ENCODE measurements at regions not wholly inside any gene's neighbourhood (a gene's known extent, or its start where the extent isn't known, plus 50 kb on each side); places are given as distances from the start of the nearest gene placed in this dataset.
A peak's percentile ranks its signal among the peaks of the same experiment; 100 is the strongest.

DNA sequence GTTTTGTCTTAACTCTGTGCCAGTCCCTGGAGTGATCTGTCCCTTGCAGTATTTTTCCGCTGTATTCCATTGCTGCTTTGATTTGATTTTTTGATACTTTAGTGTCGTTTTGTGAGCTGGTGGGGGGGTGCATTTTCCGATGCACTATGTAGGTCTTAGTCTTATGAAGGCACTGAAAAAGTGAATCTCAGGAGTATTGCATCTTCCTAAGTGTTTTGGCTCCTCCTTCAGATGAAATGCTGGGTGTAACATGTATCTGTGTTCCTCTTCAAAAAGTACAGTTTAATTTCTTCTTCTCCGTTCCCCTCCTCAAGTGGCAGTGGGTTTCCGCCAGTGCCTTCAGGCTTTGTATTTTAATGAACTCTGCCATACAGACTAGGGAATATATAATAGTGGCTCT is 580.7 kb upstream of the GJE1 start:
- WGBS: 97% methylated on average over 3 of the region's 5 CpGs

GRCh38 chr6:141551318-141551717 is 581.4 kb upstream of the GJE1 start:
- H2AFZ ChIP-seq (ENCODE audit: low read depth, low read length): no peak overlapping the region
- H3K4me2 ChIP-seq (ENCODE audit: low read length, poor library complexity, severe bottlenecking): no peak overlapping the region
- no peak overlapping the region for H4K91ac ChIP-seq (ENCODE audit: low read length)
- no peak overlapping the region for H3K14ac ChIP-seq (ENCODE audit: low read length in 2 of 2)
- no peaks in the 10 kb centered on the region for H3K79me1 ChIP-seq (replicated peaks; ENCODE audit: low read length, poor library complexity, severe bottlenecking)
- H3K27ac ChIP-seq (ENCODE audit: low read length, poor library complexity, severe bottlenecking): no peak overlapping the region
- no peak for DNase-seq
- H3K23ac ChIP-seq (ENCODE audit: low read length in 2 of 2): no peak overlapping the region
- H3K18ac ChIP-seq (ENCODE audit: low read depth in 1 of 2, low read length in 2 of 2): no peak overlapping the region
- no peaks in the 10 kb centered on the region for H3K36me3 ChIP-seq (ENCODE audit: control insufficient read depth in 1 of 2, insufficient read depth in 2 of 2, low read depth in 1 of 2, low read length in 2 of 2)
- no peak overlapping the region for H2BK5ac ChIP-seq (ENCODE audit: low read depth, low read length, poor library complexity, severe bottlenecking)
- H3K9me3 ChIP-seq (ENCODE audit: control insufficient read depth, low read length): peaks cover 27% of the 10 kb centered on the region
- no peak overlapping the region for H2AK5ac ChIP-seq (ENCODE audit: low read length, severe bottlenecking)
- H2BK12ac ChIP-seq (ENCODE audit: low read length in 2 of 2): no peak overlapping the region
- no peak overlapping the region for H3K4ac ChIP-seq (ENCODE audit: low read depth in 1 of 2, low read length in 2 of 2)
- no peak overlapping the region for H2BK15ac ChIP-seq (ENCODE audit: low read depth, poor library complexity, severe bottlenecking)
- H3K27me3 ChIP-seq (ENCODE audit: control insufficient read depth in 1 of 2, insufficient read depth in 1 of 2, low read length in 2 of 2): no peaks in the 10 kb centered on the region
- H2BK120ac ChIP-seq (ENCODE audit: low read depth, low read length): no peak overlapping the region
- H4K8ac ChIP-seq (ENCODE audit: low read length): no peak overlapping the region
- no peak overlapping the region for H3K9ac ChIP-seq (ENCODE audit: low read length)
- WGBS: no CpG with 5 or more reads among the region's 2 CpGs
- H3K4me3 ChIP-seq (ENCODE audit: insufficient read depth in 1 of 2, low read depth in 1 of 2, low read length in 2 of 2): no peak overlapping the region
- H3K4me1 ChIP-seq (ENCODE audit: control insufficient read depth, insufficient read depth, low read depth, low read length): no peaks in the 10 kb centered on the region

More for the DNA sequence above, 580.7 kb upstream of the GJE1 start:
- Histone ChIP-seq H4K91ac (ENCODE audit: low read length) (no peak overlapping the region), H3K4me1 (ENCODE audit: control insufficient read depth, insufficient read depth, low read depth, low read length) (no peaks in the 10 kb centered on the region), H3K79me1 (replicated peaks; ENCODE audit: low read length, poor library complexity, severe bottlenecking) (no peaks in the 10 kb centered on the region), H2BK12ac (ENCODE audit: low read length in 2 of 2) (no peak overlapping the region), H2AK5ac (ENCODE audit: low read length, severe bottlenecking) (peak overlapping the region; percentile 26), H3K9me3 (ENCODE audit: control insufficient read depth, low read length) (peaks cover 24% of the 10 kb centered on the region), H3K36me3 (ENCODE audit: control insufficient read depth in 1 of 2, insufficient read depth in 2 of 2, low read depth in 1 of 2, low read length in 2 of 2) (no peaks in the 10 kb centered on the region), H3K23ac (ENCODE audit: low read length in 2 of 2) (no peak overlapping the region), H3K4ac (ENCODE audit: low read depth in 1 of 2, low read length in 2 of 2) (no peak overlapping the region), H3K18ac (ENCODE audit: low read depth in 1 of 2, low read length in 2 of 2) (no peak overlapping the region), H4K8ac (ENCODE audit: low read length) (no peak overlapping the region), H3K4me2 (ENCODE audit: low read length, poor library complexity, severe bottlenecking) (no peak overlapping the region), H3K9ac (ENCODE audit: low read length) (no peak overlapping the region), H3K27me3 (ENCODE audit: control insufficient read depth in 1 of 2, insufficient read depth in 1 of 2, low read length in 2 of 2) (no peaks in the 10 kb centered on the region), H2BK5ac (ENCODE audit: low read depth, low read length, poor library complexity, severe bottlenecking) (no peak overlapping the region), H3K4me3 (ENCODE audit: insufficient read depth in 1 of 2, low read depth in 1 of 2, low read length in 2 of 2) (no peak overlapping the region), H3K27ac (ENCODE audit: low read length, poor library complexity, severe bottlenecking) (peak overlapping the region; percentile 55), H2BK15ac (ENCODE audit: low read depth, poor library complexity, severe bottlenecking) (no peak overlapping the region), H3K14ac (ENCODE audit: low read length in 2 of 2) (no peak overlapping the region), H2BK120ac (ENCODE audit: low read depth, low read length) (no peak overlapping the region), H2AFZ (ENCODE audit: low read depth, low read length) (no peak overlapping the region)
- no peak for DNase-seq

- no peak overlapping the region for H3K14ac ChIP-seq (ENCODE audit: low read length in 2 of 2)
- H2BK15ac ChIP-seq (ENCODE audit: low read depth, poor library complexity, severe bottlenecking): no peak overlapping the region
- H2BK12ac ChIP-seq (ENCODE audit: low read length in 2 of 2): no peak overlapping the region
- H3K18ac ChIP-seq (ENCODE audit: low read depth in 1 of 2, low read length in 2 of 2): no peak overlapping the region
- H3K4me1 ChIP-seq (ENCODE audit: control insufficient read depth, insufficient read depth, low read depth, low read length): no peaks in the 10 kb centered on the region
- no peak overlapping the region for H2BK120ac ChIP-seq (ENCODE audit: low read depth, low read length)
- H3K9me3 ChIP-seq (ENCODE audit: control insufficient read depth, low read length): peaks cover 27% of the 10 kb centered on the region
- no peak overlapping the region for H2AFZ ChIP-seq (ENCODE audit: low read depth, low read length)
- H3K9ac ChIP-seq (ENCODE audit: low read length): no peak overlapping the region
- no CpG with 5 or more reads among the region's 1 CpG for WGBS
- no peak overlapping the region for H3K23ac ChIP-seq (ENCODE audit: low read length in 2 of 2)
- H3K79me1 ChIP-seq (replicated peaks; ENCODE audit: low read length, poor library complexity, severe bottlenecking): no peaks in the 10 kb centered on the region
- no peak overlapping the region for H4K91ac ChIP-seq (ENCODE audit: low read length)
- no peak overlapping the region for H3K4me2 ChIP-seq (ENCODE audit: low read length, poor library complexity, severe bottlenecking)
- H3K36me3 ChIP-seq (ENCODE audit: control insufficient read depth in 1 of 2, insufficient read depth in 2 of 2, low read depth in 1 of 2, low read length in 2 of 2): no peaks in the 10 kb centered on the region
- H2AK5ac ChIP-seq (ENCODE audit: low read length, severe bottlenecking): no peak overlapping the region
- no peak overlapping the region for H4K8ac ChIP-seq (ENCODE audit: low read length)
- no peak overlapping the region for H3K27ac ChIP-seq (ENCODE audit: low read length, poor library complexity, severe bottlenecking)
- no peak overlapping the region for H3K4ac ChIP-seq (ENCODE audit: low read depth in 1 of 2, low read length in 2 of 2)
- H3K4me3 ChIP-seq (ENCODE audit: insufficient read depth in 1 of 2, low read depth in 1 of 2, low read length in 2 of 2): no peak overlapping the region
- H2BK5ac ChIP-seq (ENCODE audit: low read depth, low read length, poor library complexity, severe bottlenecking): no peak overlapping the region
- H3K27me3 ChIP-seq (ENCODE audit: control insufficient read depth in 1 of 2, insufficient read depth in 1 of 2, low read length in 2 of 2): no peaks in the 10 kb centered on the region
- DNase-seq: no peak
Observed at GRCh38 chr6:141550471-141550870, 582.3 kb upstream of the GJE1 start.

GRCh38 chr6:141548966-141549365 is 583.8 kb upstream of the GJE1 start:
- H3K27me3 ChIP-seq (ENCODE audit: control insufficient read depth in 1 of 2, insufficient read depth in 1 of 2, low read length in 2 of 2): no peaks in the 10 kb centered on the region
- H2BK120ac ChIP-seq (ENCODE audit: low read depth, low read length): peak overlapping the region; percentile 19
- DNase-seq: peak; percentile 65
- no peak overlapping the region for H2AK5ac ChIP-seq (ENCODE audit: low read length, severe bottlenecking)
- no peak overlapping the region for H3K14ac ChIP-seq (ENCODE audit: low read length in 2 of 2)
- WGBS: 68% methylated on average over 2 of the region's 2 CpGs
- H2AFZ ChIP-seq (ENCODE audit: low read depth, low read length): no peak overlapping the region
- H4K91ac ChIP-seq (ENCODE audit: low read length): no peak overlapping the region
- no peak overlapping the region for H3K9ac ChIP-seq (ENCODE audit: low read length)
- peaks cover 30% of the 10 kb centered on the region for H3K9me3 ChIP-seq (ENCODE audit: control insufficient read depth, low read length)
- H3K23ac ChIP-seq (ENCODE audit: low read length in 2 of 2): no peak overlapping the region
- H3K36me3 ChIP-seq (ENCODE audit: control insufficient read depth in 1 of 2, insufficient read depth in 2 of 2, low read depth in 1 of 2, low read length in 2 of 2): no peaks in the 10 kb centered on the region
- H3K4me1 ChIP-seq (ENCODE audit: control insufficient read depth, insufficient read depth, low read depth, low read length): no peaks in the 10 kb centered on the region
- no peak overlapping the region for H4K8ac ChIP-seq (ENCODE audit: low read length)
- H3K4ac ChIP-seq (ENCODE audit: low read depth in 1 of 2, low read length in 2 of 2): no peak overlapping the region
- no peak overlapping the region for H3K18ac ChIP-seq (ENCODE audit: low read depth in 1 of 2, low read length in 2 of 2)
- no peak overlapping the region for H3K27ac ChIP-seq (ENCODE audit: low read length, poor library complexity, severe bottlenecking)
- H2BK12ac ChIP-seq (ENCODE audit: low read length in 2 of 2): no peak overlapping the region
- H2BK5ac ChIP-seq (ENCODE audit: low read depth, low read length, poor library complexity, severe bottlenecking): no peak overlapping the region
- no peak overlapping the region for H3K4me2 ChIP-seq (ENCODE audit: low read length, poor library complexity, severe bottlenecking)
- no peak overlapping the region for H2BK15ac ChIP-seq (ENCODE audit: low read depth, poor library complexity, severe bottlenecking)
- H3K4me3 ChIP-seq (ENCODE audit: insufficient read depth in 1 of 2, low read depth in 1 of 2, low read length in 2 of 2): no peak overlapping the region
- no peaks in the 10 kb centered on the region for H3K79me1 ChIP-seq (replicated peaks; ENCODE audit: low read length, poor library complexity, severe bottlenecking)
